Liver (tissue), 8 donors: ENCODE measurements at regions not wholly inside any gene's neighbourhood (a gene's known extent, or its start where the extent isn't known, plus 50 kb on each side); places are given as distances from the start of the nearest gene placed in this dataset.

Source experiments
- DNase-seq: peaks from one replicate; pipeline ENCODE4 v3.0.0-alpha.2; 2017; ENCODE audit warnings: low spot score
- H3K27ac ChIP-seq, 2 donors: one replicate each; pipeline ENCODE4 v1.7.0; 2013; ENCODE audit warnings: inconsistent platforms in 2 of 2, low read length in 2 of 2, control low read depth in 1 of 2, low read depth in 1 of 2, mild to moderate bottlenecking in 1 of 2
- H3K27me3 ChIP-seq, 4 donors: one replicate each; pipeline versions ENCODE4 v1.6.1 to v1.7.0; 2013; ENCODE audit warnings: low read length in 3 of 4, inconsistent platforms in 1 of 4, mild to moderate bottlenecking in 1 of 4, moderate library complexity in 1 of 4; ENCODE audit not compliant: control insufficient read depth in 4 of 4, insufficient read depth in 4 of 4
- H3K36me3 ChIP-seq, 4 donors: one replicate each; pipeline versions ENCODE4 v1.6.1 to v1.7.0; 2013; ENCODE audit warnings: low read length in 3 of 4, mild to moderate bottlenecking in 3 of 4, low read depth in 1 of 4, moderate library complexity in 1 of 4; ENCODE audit not compliant: control insufficient read depth in 4 of 4, insufficient read depth in 3 of 4
- H3K4me1 ChIP-seq, 4 donors: one replicate each; pipeline versions ENCODE4 v1.6.1 to v1.7.0; 2013; ENCODE audit warnings: low read length in 3 of 4, mild to moderate bottlenecking in 3 of 4, moderate library complexity in 1 of 4; ENCODE audit not compliant: control insufficient read depth in 4 of 4, insufficient read depth in 4 of 4
- H3K4me3 ChIP-seq, 3 donors: one replicate each; pipeline versions ENCODE4 v1.6.1 to v1.7.0; 2013; ENCODE audit warnings: low read length in 3 of 3, control low read depth in 1 of 3, low read depth in 1 of 3, mild to moderate bottlenecking in 1 of 3
- H3K9ac ChIP-seq, 2 donors: one replicate each; pipeline ENCODE4 v1.7.0; 2013; ENCODE audit warnings: low read length in 2 of 2, mild to moderate bottlenecking in 2 of 2, moderate library complexity in 2 of 2, control low read depth in 1 of 2, low read depth in 1 of 2
- H3K9me3 ChIP-seq, 4 donors: one replicate each; pipeline versions ENCODE4 v1.6.1 to v1.7.0; 2013; ENCODE audit warnings: low read length in 3 of 4; ENCODE audit not compliant: control insufficient read depth in 4 of 4
- ATF3 ChIP-seq: IDR thresholded peaks from 2 replicates; pipeline ENCODE4 v1.6.1; 2016; ENCODE audit warnings: antibody characterized with exemption
- CTCF ChIP-seq: fragments of 150-350 bp; IDR thresholded peaks from 2 replicates; pipeline ENCODE4 v1.5.1; 2017; ENCODE audit warnings: improper control_type of control experiment, low read depth, low read length; ENCODE audit not compliant: missing input control
- EGR1 ChIP-seq, 2 donors: IDR thresholded peaks; 2 replicates each; pipeline ENCODE4 v1.6.1; 2016 to 2018; ENCODE audit warnings: antibody characterized with exemption in 2 of 2, low read depth in 2 of 2
- FOXA1 ChIP-seq: IDR thresholded peaks from 2 replicates; pipeline ENCODE4 v1.6.1; 2016; ENCODE audit warnings: antibody characterized with exemption
- FOXA2 ChIP-seq: IDR thresholded peaks from 2 replicates; pipeline ENCODE4 v1.6.1; 2016; ENCODE audit warnings: antibody characterized with exemption
- GABPA ChIP-seq, 2 donors: IDR thresholded peaks in 1 of 2; conservative IDR thresholded peaks in 1 of 2; 2 replicates each; pipeline ENCODE4 v1.6.1; 2016; ENCODE audit warnings: antibody characterized with exemption in 2 of 2, mild to moderate bottlenecking in 1 of 2, moderate library complexity in 1 of 2
- HNF4A ChIP-seq, 2 donors: conservative IDR thresholded peaks; 2 replicates each; pipeline ENCODE4 v1.6.1; 2016; ENCODE audit warnings: antibody characterized with exemption in 2 of 2, mild to moderate bottlenecking in 2 of 2
- HNF4G ChIP-seq: IDR thresholded peaks from 2 replicates; pipeline ENCODE4 v1.6.1; 2016; ENCODE audit warnings: antibody characterized with exemption
- JUND ChIP-seq, 2 donors: IDR thresholded peaks; 2 replicates each; pipeline ENCODE4 v1.6.1; 2016; ENCODE audit warnings: antibody characterized with exemption in 2 of 2
- MAX ChIP-seq: IDR thresholded peaks from 2 replicates; pipeline ENCODE4 v1.6.1; 2016; ENCODE audit warnings: antibody characterized with exemption
- NR2F2 ChIP-seq: IDR thresholded peaks from 2 replicates; pipeline ENCODE4 v1.6.1; 2016; ENCODE audit warnings: antibody characterized with exemption
- RAD21 ChIP-seq, 2 donors: IDR thresholded peaks; 2 replicates each; pipeline ENCODE4 v1.6.1; 2016; ENCODE audit warnings: antibody characterized with exemption in 2 of 2, mild to moderate bottlenecking in 2 of 2
- REST ChIP-seq: IDR thresholded peaks from 2 replicates; pipeline ENCODE4 v1.6.1; 2016; ENCODE audit warnings: antibody characterized with exemption, mild to moderate bottlenecking
- RXRA ChIP-seq, 2 donors: IDR thresholded peaks; 2 replicates each; pipeline ENCODE4 v1.6.1; 2017 to 2018; ENCODE audit warnings: antibody characterized with exemption in 2 of 2, mild to moderate bottlenecking in 1 of 2
- SP1 ChIP-seq: IDR thresholded peaks from 2 replicates; pipeline ENCODE4 v1.6.1; 2018; ENCODE audit warnings: antibody characterized with exemption, mild to moderate bottlenecking
- TAF1 ChIP-seq: conservative IDR thresholded peaks from 2 replicates; pipeline ENCODE4 v1.6.1; 2016; ENCODE audit warnings: antibody characterized with exemption, mild to moderate bottlenecking
- YY1 ChIP-seq: IDR thresholded peaks from 2 replicates; pipeline ENCODE4 v1.6.1; 2016; ENCODE audit warnings: antibody characterized with exemption, mild to moderate bottlenecking
- ZBTB33 ChIP-seq: IDR thresholded peaks from 2 replicates; pipeline ENCODE4 v1.6.1; 2016; ENCODE audit warnings: antibody characterized with exemption
- WGBS: extraction: QIAGEN DNeasy Blood & Tissue Kit; methylation state at CpG from one replicate; pipeline ENCODE4 v1.1.7; 2013; 5-methylcytosine and 5-hydroxymethylcytosine counted together
- donor health status: healthy.
- donor health status: healthy.
- donor health status: healthy.
- donor health status: healthy.
- donor health status: healthy.

GRCh38 chr1:112239683-112240330, 156.2 kb upstream of the CTTNBP2NL start:
- 70% methylated on average over 6 of the region's 6 CpGs for WGBS
- Histone ChIP-seq H3K27ac (no peak overlapping the region), H3K4me3 (no peak overlapping the region), H3K4me1 (no peaks in the 10 kb centered on the region), H3K9me3 (no peaks in the 10 kb centered on the region), H3K36me3 (no peaks in the 10 kb centered on the region), H3K9ac (no peak overlapping the region), H3K27me3 (peaks cover 0 to 6% (median under 1%) of the 10 kb centered on the region in 4 donors)
- TF ChIP-seq YY1 (no peak), FOXA1 (no peak), CTCF (no peak), ZBTB33 (no peak), TAF1 (no peak), GABPA (IDR thresholded peaks at IDR 0.05 in 1 of 2, conservative IDR thresholded peaks at IDR 0.05 in 1 of 2) (no peak), JUND (IDR thresholded peaks at IDR 0.05) (no peak), NR2F2 (no peak), HNF4G (no peak), EGR1 (IDR thresholded peaks at IDR 0.05; ENCODE audit: low read depth in 2 of 2) (no peak)
- DNase-seq, result no peak

- H3K9me3 ChIP-seq, result no peaks in the 10 kb centered on the region
- no peak overlapping the region for H3K4me3 ChIP-seq
- H3K27ac ChIP-seq, result no peak overlapping the region
- H3K4me1 ChIP-seq, result no peaks in the 10 kb centered on the region
- no peak overlapping the region for H3K9ac ChIP-seq
- peaks cover 0 to 2% (median under 1%) of the 10 kb centered on the region in 4 donors for H3K27me3 ChIP-seq
- 85% methylated on average over 5 of the region's 5 CpGs for WGBS
- no peaks in the 10 kb centered on the region for H3K36me3 ChIP-seq
- TF ChIP-seq TAF1, result no peak
- TF ChIP-seq HNF4G, result no peak
- TF ChIP-seq ZBTB33, result no peak
- no peak for TF ChIP-seq HNF4A (conservative IDR thresholded peaks at IDR 0.05)
- TF ChIP-seq REST, result no peak
- TF ChIP-seq FOXA2, result no peak
- no peak for TF ChIP-seq NR2F2
- no peak for TF ChIP-seq RXRA (IDR thresholded peaks at IDR 0.05)
- no peak for TF ChIP-seq CTCF
- no peak for TF ChIP-seq YY1
- no peak for TF ChIP-seq FOXA1
- TF ChIP-seq SP1, result no peak
- no peak for TF ChIP-seq ATF3
- no peak for TF ChIP-seq GABPA (IDR thresholded peaks at IDR 0.05 in 1 of 2, conservative IDR thresholded peaks at IDR 0.05 in 1 of 2)
- no peak for TF ChIP-seq RAD21 (IDR thresholded peaks at IDR 0.05)
- no peak for TF ChIP-seq MAX
- no peak for TF ChIP-seq JUND (IDR thresholded peaks at IDR 0.05)
- no peak for TF ChIP-seq EGR1 (IDR thresholded peaks at IDR 0.05; ENCODE audit: low read depth in 2 of 2)
- no peak for DNase-seq
These were observed 153.5 kb upstream of the CTTNBP2NL start for GRCh38 chr1:112242470-112242869.
